Stimulated activated memory B cell treated with anti-CD40 and anti-IgM and Interleukin-4, amounts not matched to agents 10 μg/mL and 1 μg/mL and 100 μg/mL, for 72 hours (primary cell): ENCODE measurements at regions not wholly inside any gene's neighbourhood (a gene's known extent, or its start where the extent isn't known, plus 50 kb on each side); places are given as distances from the start of the nearest gene placed in this dataset.
"Not testable (repeated sequence)": the region's sequence is repeated elsewhere in the genome, so short reads cannot be mapped to it uniquely, and the experiment has no call there.

Experiments used
- ATAC-seq: fragments of 150-1000 bp; cut with Tn5 transposase; 2 replicates; pipeline ENCODE4 v1.10.0; 2021
- H3K27ac Mint-ChIP-seq: one replicate; pipeline ENCODE4 v1.8.0; 2022; ENCODE audit warnings: mild to moderate bottlenecking, mixed read lengths
- H3K27me3 Mint-ChIP-seq: one replicate; pipeline ENCODE4 v1.8.0; 2022; ENCODE audit warnings: mixed read lengths
- H3K36me3 Mint-ChIP-seq: one replicate; pipeline ENCODE4 v1.8.0; 2022; ENCODE audit warnings: mixed read lengths
- H3K4me1 Mint-ChIP-seq: one replicate; pipeline ENCODE4 v1.8.0; 2022; ENCODE audit warnings: mixed read lengths
- H3K4me3 Mint-ChIP-seq: one replicate; pipeline ENCODE4 v1.8.0; 2022; ENCODE audit warnings: mild to moderate bottlenecking, moderate library complexity, mixed read lengths
- H3K9me3 Mint-ChIP-seq: one replicate; pipeline ENCODE4 v1.8.0; 2022; ENCODE audit warnings: mixed read lengths

- Mint-ChIP-seq H3K4me3 (no peak overlapping the region), H3K27ac (no peak overlapping the region), H3K27me3 (no peaks in the 10 kb centered on the region), H3K9me3 (peaks cover 4% of the 10 kb centered on the region), H3K36me3 (no peaks in the 10 kb centered on the region), H3K4me1 (no peaks in the 10 kb centered on the region)
- no peak for ATAC-seq
Observed at GRCh38 chr2:182477774-182478173, 50.9 kb upstream of the PDE1A start.

GRCh38 chr2:182481676-182482075 lies 54.8 kb upstream of the PDE1A start:
- Mint-ChIP-seq H3K9me3 (no peaks in the 10 kb centered on the region), H3K27ac (no peak overlapping the region), H3K4me1 (no peaks in the 10 kb centered on the region), H3K4me3 (no peak overlapping the region), H3K27me3 (no peaks in the 10 kb centered on the region), H3K36me3 (no peaks in the 10 kb centered on the region)
- no peak for ATAC-seq

- no peak for ATAC-seq
- H3K27ac Mint-ChIP-seq = no peak overlapping the region
- no peaks in the 10 kb centered on the region for H3K36me3 Mint-ChIP-seq
- H3K9me3 Mint-ChIP-seq = no peaks in the 10 kb centered on the region
- no peak overlapping the region for H3K4me3 Mint-ChIP-seq
- no peaks in the 10 kb centered on the region for H3K27me3 Mint-ChIP-seq
- H3K4me1 Mint-ChIP-seq = no peaks in the 10 kb centered on the region
Observed at GRCh38 chr2:182482511-182482910, 55.7 kb upstream of the PDE1A start.

GRCh38 chr2:182496596-182496995 lies 69.8 kb upstream of the PDE1A start:
- no peak overlapping the region for H3K27ac Mint-ChIP-seq

GRCh38 chr2:182499706-182500470 lies 73.1 kb upstream of the PDE1A start:
- no peak for ATAC-seq
- H3K4me3 Mint-ChIP-seq = no peak overlapping the region
- no peaks in the 10 kb centered on the region for H3K27me3 Mint-ChIP-seq
- no peaks in the 10 kb centered on the region for H3K36me3 Mint-ChIP-seq
- no peaks in the 10 kb centered on the region for H3K4me1 Mint-ChIP-seq
- no peaks in the 10 kb centered on the region for H3K9me3 Mint-ChIP-seq
- H3K27ac Mint-ChIP-seq = no peak overlapping the region

More at GRCh38 chr2:182496596-182496995, 69.8 kb upstream of the PDE1A start:
- Mint-ChIP-seq H3K27me3 (no peaks in the 10 kb centered on the region), H3K36me3 (no peaks in the 10 kb centered on the region), H3K4me1 (no peaks in the 10 kb centered on the region), H3K9me3 (no peaks in the 10 kb centered on the region), H3K4me3 (no peak overlapping the region)
- ATAC-seq = no peak

- no peaks in the 10 kb centered on the region for H3K9me3 Mint-ChIP-seq
- H3K4me3 Mint-ChIP-seq = no peak overlapping the region
- no peaks in the 10 kb centered on the region for H3K4me1 Mint-ChIP-seq
- ATAC-seq = no peak
- no peaks in the 10 kb centered on the region for H3K27me3 Mint-ChIP-seq
- H3K36me3 Mint-ChIP-seq = no peaks in the 10 kb centered on the region
- no peak overlapping the region for H3K27ac Mint-ChIP-seq
Observed at GRCh38 chr2:182503886-182504285, 77.0 kb upstream of the PDE1A start.

- H3K27me3 Mint-ChIP-seq = no peaks in the 10 kb centered on the region
- H3K27ac Mint-ChIP-seq = no peak overlapping the region
- no peak overlapping the region for H3K4me3 Mint-ChIP-seq
- no peaks in the 10 kb centered on the region for H3K9me3 Mint-ChIP-seq
- H3K4me1 Mint-ChIP-seq = no peaks in the 10 kb centered on the region
- ATAC-seq = no peak
- no peaks in the 10 kb centered on the region for H3K36me3 Mint-ChIP-seq
Observed at GRCh38 chr2:182504903-182505302, 78.1 kb upstream of the PDE1A start.

- Mint-ChIP-seq H3K4me3 (no peak overlapping the region), H3K4me1 (no peaks in the 10 kb centered on the region), H3K36me3 (no peaks in the 10 kb centered on the region), H3K9me3 (no peaks in the 10 kb centered on the region), H3K27ac (no peak overlapping the region), H3K27me3 (no peaks in the 10 kb centered on the region)
- no peak for ATAC-seq
Observed at GRCh38 chr2:182506606-182507005, 79.8 kb upstream of the PDE1A start.

GRCh38 chr2:182508583-182508982 lies 81.7 kb upstream of the PDE1A start:
- not testable (repeated sequence) for H3K4me3 Mint-ChIP-seq, H3K9me3 Mint-ChIP-seq, H3K27ac Mint-ChIP-seq, ATAC-seq, H3K27me3 Mint-ChIP-seq, H3K36me3 Mint-ChIP-seq, H3K4me1 Mint-ChIP-seq

- no peak overlapping the region for H3K4me3 Mint-ChIP-seq
- H3K27me3 Mint-ChIP-seq = no peaks in the 10 kb centered on the region
- ATAC-seq = no peak
- H3K9me3 Mint-ChIP-seq = no peaks in the 10 kb centered on the region
- H3K36me3 Mint-ChIP-seq = no peaks in the 10 kb centered on the region
- no peaks in the 10 kb centered on the region for H3K4me1 Mint-ChIP-seq
- no peak overlapping the region for H3K27ac Mint-ChIP-seq
Observed at GRCh38 chr2:182509216-182509615, 82.4 kb upstream of the PDE1A start.

GRCh38 chr2:182521453-182522404 lies 94.9 kb upstream of the PDE1A start:
- Mint-ChIP-seq H3K36me3 (no peaks in the 10 kb centered on the region), H3K4me1 (no peaks in the 10 kb centered on the region), H3K4me3 (no peak overlapping the region), H3K27ac (no peak overlapping the region), H3K9me3 (no peaks in the 10 kb centered on the region), H3K27me3 (no peaks in the 10 kb centered on the region)
- no peak for ATAC-seq

- no peaks in the 10 kb centered on the region for H3K4me1 Mint-ChIP-seq
- H3K4me3 Mint-ChIP-seq = no peak overlapping the region
- no peak overlapping the region for H3K27ac Mint-ChIP-seq
- H3K36me3 Mint-ChIP-seq = no peaks in the 10 kb centered on the region
- ATAC-seq = peak; percentile 71
- H3K9me3 Mint-ChIP-seq = no peaks in the 10 kb centered on the region
- H3K27me3 Mint-ChIP-seq = no peaks in the 10 kb centered on the region
Observed at GRCh38 chr2:182522405-182522896, 95.6 kb upstream of the PDE1A start.

- H3K27me3 Mint-ChIP-seq = no peaks in the 10 kb centered on the region
Observed at GRCh38 chr2:182522972-182523473, 96.2 kb upstream of the PDE1A start.

GRCh38 chr2:182530636-182531035 lies 103.8 kb upstream of the PDE1A start:
- peaks cover 14% of the 10 kb centered on the region for H3K9me3 Mint-ChIP-seq
- H3K4me1 Mint-ChIP-seq = no peaks in the 10 kb centered on the region
- no peaks in the 10 kb centered on the region for H3K27me3 Mint-ChIP-seq
- no peaks in the 10 kb centered on the region for H3K36me3 Mint-ChIP-seq
- ATAC-seq = no peak
- no peak overlapping the region for H3K27ac Mint-ChIP-seq
- no peak overlapping the region for H3K4me3 Mint-ChIP-seq

More at GRCh38 chr2:182522972-182523473, 96.2 kb upstream of the PDE1A start:
- no peaks in the 10 kb centered on the region for H3K4me1 Mint-ChIP-seq
- H3K4me3 Mint-ChIP-seq = no peak overlapping the region
- no peak for ATAC-seq
- H3K36me3 Mint-ChIP-seq = no peaks in the 10 kb centered on the region
- H3K27ac Mint-ChIP-seq = no peak overlapping the region
- H3K9me3 Mint-ChIP-seq = peaks cover 5% of the 10 kb centered on the region

- Mint-ChIP-seq H3K36me3 (no peaks in the 10 kb centered on the region), H3K4me1 (no peaks in the 10 kb centered on the region), H3K9me3 (no peaks in the 10 kb centered on the region), H3K4me3 (no peak overlapping the region), H3K27ac (no peak overlapping the region), H3K27me3 (peaks cover 8% of the 10 kb centered on the region)
- ATAC-seq = no peak
Observed at GRCh38 chr2:182540252-182540651, 113.4 kb upstream of the PDE1A start.
